ENCODE measurements at regions not wholly inside any gene's neighbourhood (a gene's known extent, or its start where the extent isn't known, plus 50 kb on each side); places are given as distances from the start of the nearest gene placed in this dataset.

- Histone ChIP-seq H3K9me2 (replicated peaks; ENCODE audit: insufficient read depth, low read length) (no peaks in the 10 kb centered on the region), H3K4me1 (ENCODE audit: low read length) (no peaks in the 10 kb centered on the region), H3K4me3 (ENCODE audit: low read length) (no peak overlapping the region), H2AFZ (ENCODE audit: low read length) (no peak overlapping the region), H3K4me2 (ENCODE audit: low read depth, low read length) (no peak overlapping the region), H3K36me3 (replicated peaks; ENCODE audit: insufficient read depth, low read length) (no peaks in the 10 kb centered on the region), H3K9me3 (replicated peaks; ENCODE audit: insufficient read depth, low read length) (no peaks in the 10 kb centered on the region), H3F3A (ENCODE audit: insufficient read depth, low read length) (no peaks in the 10 kb centered on the region), H3K27ac (ENCODE audit: low read length) (no peak overlapping the region), H4K20me1 (ENCODE audit: insufficient read depth, low read length) (no peaks in the 10 kb centered on the region), H3K79me2 (ENCODE audit: low read length) (no peaks in the 10 kb centered on the region), H3K27me3 (replicated peaks; ENCODE audit: insufficient read depth, low read length) (no peaks in the 10 kb centered on the region), H3K9ac (ENCODE audit: low read length) (no peak overlapping the region)
- TF ChIP-seq, protein P1, sequence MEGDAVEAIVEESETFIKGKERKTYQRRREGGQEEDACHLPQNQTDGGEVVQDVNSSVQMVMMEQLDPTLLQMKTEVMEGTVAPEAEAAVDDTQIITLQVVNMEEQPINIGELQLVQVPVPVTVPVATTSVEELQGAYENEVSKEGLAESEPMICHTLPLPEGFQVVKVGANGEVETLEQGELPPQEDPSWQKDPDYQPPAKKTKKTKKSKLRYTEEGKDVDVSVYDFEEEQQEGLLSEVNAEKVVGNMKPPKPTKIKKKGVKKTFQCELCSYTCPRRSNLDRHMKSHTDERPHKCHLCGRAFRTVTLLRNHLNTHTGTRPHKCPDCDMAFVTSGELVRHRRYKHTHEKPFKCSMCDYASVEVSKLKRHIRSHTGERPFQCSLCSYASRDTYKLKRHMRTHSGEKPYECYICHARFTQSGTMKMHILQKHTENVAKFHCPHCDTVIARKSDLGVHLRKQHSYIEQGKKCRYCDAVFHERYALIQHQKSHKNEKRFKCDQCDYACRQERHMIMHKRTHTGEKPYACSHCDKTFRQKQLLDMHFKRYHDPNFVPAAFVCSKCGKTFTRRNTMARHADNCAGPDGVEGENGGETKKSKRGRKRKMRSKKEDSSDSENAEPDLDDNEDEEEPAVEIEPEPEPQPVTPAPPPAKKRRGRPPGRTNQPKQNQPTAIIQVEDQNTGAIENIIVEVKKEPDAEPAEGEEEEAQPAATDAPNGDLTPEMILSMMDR (IDR thresholded peaks at IDR 0.05; ENCODE audit: low read length): no peak
- TF ChIP-seq EZH2 (optimal IDR thresholded peaks at IDR 0.05; ENCODE audit: low read depth, low read length) (no peak), EZH2phosphoT487 (IDR thresholded peaks at IDR 0.05; ENCODE audit: low read length) (no peak)
- no peak for DNase-seq
Observed at GRCh38 chr11:109933126-109933525, 160.1 kb upstream of the ZC3H12C start.

- H2AFZ ChIP-seq (ENCODE audit: low read length): no peak overlapping the region
- no peak overlapping the region for H3K9ac ChIP-seq (ENCODE audit: low read length)
- H4K20me1 ChIP-seq (ENCODE audit: insufficient read depth, low read length): no peaks in the 10 kb centered on the region
- no peak overlapping the region for H3K27ac ChIP-seq (ENCODE audit: low read length)
- H3K4me1 ChIP-seq (ENCODE audit: low read length): no peaks in the 10 kb centered on the region
- no peaks in the 10 kb centered on the region for H3K9me3 ChIP-seq (replicated peaks; ENCODE audit: insufficient read depth, low read length)
- H3K4me2 ChIP-seq (ENCODE audit: low read depth, low read length): no peak overlapping the region
- no peak overlapping the region for H3K4me3 ChIP-seq (ENCODE audit: low read length)
- H3F3A ChIP-seq (ENCODE audit: insufficient read depth, low read length): no peaks in the 10 kb centered on the region
- no peak for TF ChIP-seq EZH2 (optimal IDR thresholded peaks at IDR 0.05; ENCODE audit: low read depth, low read length)
- TF ChIP-seq, protein P1 (IDR thresholded peaks at IDR 0.05; ENCODE audit: low read length): no peak
- TF ChIP-seq EZH2phosphoT487 (IDR thresholded peaks at IDR 0.05; ENCODE audit: low read length): no peak
- H3K79me2 ChIP-seq (ENCODE audit: low read length): no peaks in the 10 kb centered on the region
- DNase-seq: no peak
- H3K36me3 ChIP-seq (replicated peaks; ENCODE audit: insufficient read depth, low read length): no peaks in the 10 kb centered on the region
- H3K27me3 ChIP-seq (replicated peaks; ENCODE audit: insufficient read depth, low read length): no peaks in the 10 kb centered on the region
- no peaks in the 10 kb centered on the region for H3K9me2 ChIP-seq (replicated peaks; ENCODE audit: insufficient read depth, low read length)
Observed at GRCh38 chr11:109934151-109934550, 159.0 kb upstream of the ZC3H12C start.

GRCh38 chr11:109936661-109937180, 156.5 kb upstream of the ZC3H12C start:
- H3K4me1 ChIP-seq (ENCODE audit: low read length): no peaks in the 10 kb centered on the region
- H3K4me2 ChIP-seq (ENCODE audit: low read depth, low read length): no peak overlapping the region
- H3K36me3 ChIP-seq (replicated peaks; ENCODE audit: insufficient read depth, low read length): no peaks in the 10 kb centered on the region
- no peaks in the 10 kb centered on the region for H3F3A ChIP-seq (ENCODE audit: insufficient read depth, low read length)
- no peak for DNase-seq
- no peaks in the 10 kb centered on the region for H3K9me2 ChIP-seq (replicated peaks; ENCODE audit: insufficient read depth, low read length)
- no peaks in the 10 kb centered on the region for H3K79me2 ChIP-seq (ENCODE audit: low read length)
- no peaks in the 10 kb centered on the region for H3K27me3 ChIP-seq (replicated peaks; ENCODE audit: insufficient read depth, low read length)
- no peak overlapping the region for H3K4me3 ChIP-seq (ENCODE audit: low read length)
- no peak overlapping the region for H3K9ac ChIP-seq (ENCODE audit: low read length)
- H4K20me1 ChIP-seq (ENCODE audit: insufficient read depth, low read length): no peaks in the 10 kb centered on the region
- no peak for TF ChIP-seq EZH2phosphoT487 (IDR thresholded peaks at IDR 0.05; ENCODE audit: low read length)
- TF ChIP-seq EZH2 (optimal IDR thresholded peaks at IDR 0.05; ENCODE audit: low read depth, low read length): no peak
- TF ChIP-seq, protein P1 (IDR thresholded peaks at IDR 0.05; ENCODE audit: low read length): no peak
- no peak overlapping the region for H3K27ac ChIP-seq (ENCODE audit: low read length)
- no peaks in the 10 kb centered on the region for H3K9me3 ChIP-seq (replicated peaks; ENCODE audit: insufficient read depth, low read length)
- H2AFZ ChIP-seq (ENCODE audit: low read length): no peak overlapping the region
